NB4 (cell line): ENCODE measurements at regions not wholly inside any gene's neighbourhood (a gene's known extent, or its start where the extent isn't known, plus 50 kb on each side); places are given as distances from the start of the nearest gene placed in this dataset.
"Not testable (repeated sequence)": the region's sequence is repeated elsewhere in the genome, so short reads cannot be mapped to it uniquely, and the experiment has no call there.

Source experiments
- TF ChIP-seq, protein P1 (sequence below): IDR thresholded peaks from one replicate; pipeline ENCODE4 v1.5.1; 2012; ENCODE audit warnings: low read depth, low read length
- TF ChIP-seq, protein P2 (sequence below): IDR thresholded peaks from 2 replicates; pipeline ENCODE4 v1.6.1; 2011; ENCODE audit warnings: low read depth, low read length

DNA sequence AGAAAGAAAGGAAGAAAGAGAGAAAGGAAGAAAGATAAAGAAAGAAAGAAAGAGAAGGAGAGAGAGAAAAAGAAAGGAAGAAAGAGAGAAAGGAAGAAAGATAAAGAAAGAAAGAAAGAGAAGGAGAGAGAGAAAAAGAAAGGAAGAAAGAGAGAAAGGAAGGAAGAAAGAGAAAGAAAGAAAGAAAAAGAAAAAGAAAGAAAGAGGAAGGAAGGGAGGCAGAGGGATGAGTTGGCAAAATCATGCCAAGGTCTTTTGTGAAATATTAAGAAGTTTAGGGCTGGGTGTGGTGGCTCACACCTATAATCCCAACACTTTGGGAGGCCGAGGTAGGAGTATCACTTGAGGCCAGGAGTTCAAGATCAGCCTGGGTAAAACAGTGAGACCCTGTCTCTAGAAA, 675.8 kb upstream of the NRP1 start:
- TF ChIP-seq, protein P1, sequence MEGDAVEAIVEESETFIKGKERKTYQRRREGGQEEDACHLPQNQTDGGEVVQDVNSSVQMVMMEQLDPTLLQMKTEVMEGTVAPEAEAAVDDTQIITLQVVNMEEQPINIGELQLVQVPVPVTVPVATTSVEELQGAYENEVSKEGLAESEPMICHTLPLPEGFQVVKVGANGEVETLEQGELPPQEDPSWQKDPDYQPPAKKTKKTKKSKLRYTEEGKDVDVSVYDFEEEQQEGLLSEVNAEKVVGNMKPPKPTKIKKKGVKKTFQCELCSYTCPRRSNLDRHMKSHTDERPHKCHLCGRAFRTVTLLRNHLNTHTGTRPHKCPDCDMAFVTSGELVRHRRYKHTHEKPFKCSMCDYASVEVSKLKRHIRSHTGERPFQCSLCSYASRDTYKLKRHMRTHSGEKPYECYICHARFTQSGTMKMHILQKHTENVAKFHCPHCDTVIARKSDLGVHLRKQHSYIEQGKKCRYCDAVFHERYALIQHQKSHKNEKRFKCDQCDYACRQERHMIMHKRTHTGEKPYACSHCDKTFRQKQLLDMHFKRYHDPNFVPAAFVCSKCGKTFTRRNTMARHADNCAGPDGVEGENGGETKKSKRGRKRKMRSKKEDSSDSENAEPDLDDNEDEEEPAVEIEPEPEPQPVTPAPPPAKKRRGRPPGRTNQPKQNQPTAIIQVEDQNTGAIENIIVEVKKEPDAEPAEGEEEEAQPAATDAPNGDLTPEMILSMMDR = not testable (repeated sequence)
- TF ChIP-seq, protein P2, sequence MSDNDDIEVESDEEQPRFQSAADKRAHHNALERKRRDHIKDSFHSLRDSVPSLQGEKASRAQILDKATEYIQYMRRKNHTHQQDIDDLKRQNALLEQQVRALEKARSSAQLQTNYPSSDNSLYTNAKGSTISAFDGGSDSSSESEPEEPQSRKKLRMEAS = not testable (repeated sequence)
